ENCODE measurements at regions not wholly inside any gene's neighbourhood (a gene's known extent, or its start where the extent isn't known, plus 50 kb on each side); places are given as distances from the start of the nearest gene placed in this dataset.
A peak's percentile ranks its signal among the peaks of the same experiment; 100 is the strongest.

DNA sequence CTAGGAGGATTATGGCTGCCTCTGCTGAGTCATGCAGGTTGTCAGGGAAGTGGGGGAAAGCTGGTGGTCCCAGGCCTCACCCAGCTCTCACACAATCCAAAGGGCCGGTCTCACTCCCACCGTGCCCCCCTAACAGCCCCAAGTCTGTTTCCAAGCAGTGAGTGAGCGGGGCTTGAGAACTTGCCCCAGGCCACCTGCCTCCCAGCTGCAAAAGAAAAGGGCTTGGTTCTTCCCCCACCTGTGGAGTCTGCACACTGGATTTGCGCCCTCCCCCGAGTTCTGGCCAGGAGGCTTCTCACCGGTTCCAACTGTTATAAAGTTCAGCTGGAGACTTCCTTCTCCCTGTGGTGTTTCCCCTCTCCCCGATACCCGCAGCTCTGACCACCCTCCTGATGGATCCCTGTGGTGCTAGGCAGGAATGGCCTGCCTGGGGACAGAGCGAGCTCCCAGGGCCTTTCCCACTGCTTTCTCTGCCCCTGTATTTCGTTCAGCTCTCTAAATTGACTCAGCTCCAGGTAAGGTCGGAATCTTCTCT is 222.3 kb downstream of the BARHL2 start:
- no peak for DNase-seq (ENCODE audit: low spot score)

- no peak for DNase-seq (ENCODE audit: low spot score)
These were observed 228.7 kb downstream of the BARHL2 start for GRCh38 chr1:90488451-90488850.

GRCh38 chr1:90486996-90487395 is 230.1 kb downstream of the BARHL2 start:
- no peak for DNase-seq (ENCODE audit: low spot score)

DNA sequence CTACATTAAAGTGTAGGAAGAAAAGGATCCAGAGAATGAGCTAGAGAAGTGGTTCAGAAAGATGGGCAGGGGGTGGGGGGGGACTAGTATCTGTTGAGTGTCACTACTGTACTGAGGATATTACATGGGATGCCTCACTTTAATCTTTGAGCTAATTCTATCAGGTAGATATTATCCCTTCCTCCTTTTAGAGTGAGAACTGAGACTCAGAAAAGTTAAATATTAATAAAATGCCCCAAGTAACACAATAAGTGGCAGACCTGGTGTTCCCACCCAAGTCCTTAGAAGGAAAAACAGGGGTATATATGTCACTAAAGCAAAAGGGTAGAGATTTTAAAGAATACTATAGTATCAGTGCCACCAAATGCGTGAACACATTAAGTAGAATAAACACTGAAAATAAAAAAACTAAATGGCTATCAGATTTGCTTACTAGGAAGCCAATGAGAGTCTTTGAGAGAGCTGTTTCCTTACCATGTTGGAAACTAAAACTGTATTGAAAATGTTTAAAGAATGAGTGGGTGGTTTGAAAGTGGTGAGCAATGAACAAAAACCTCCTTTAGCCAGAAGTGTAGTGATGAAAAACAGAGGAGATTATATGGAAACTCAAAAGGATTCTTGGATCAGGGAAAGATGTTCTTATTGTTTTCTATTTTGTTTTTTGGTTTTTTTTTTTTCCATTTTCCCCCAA is 230.8 kb downstream of the BARHL2 start:
- DNase-seq (ENCODE audit: low spot score): no peak

- DNase-seq (ENCODE audit: low spot score): no peak
These were observed 236.7 kb downstream of the BARHL2 start for GRCh38 chr1:90480271-90480835.

DNA sequence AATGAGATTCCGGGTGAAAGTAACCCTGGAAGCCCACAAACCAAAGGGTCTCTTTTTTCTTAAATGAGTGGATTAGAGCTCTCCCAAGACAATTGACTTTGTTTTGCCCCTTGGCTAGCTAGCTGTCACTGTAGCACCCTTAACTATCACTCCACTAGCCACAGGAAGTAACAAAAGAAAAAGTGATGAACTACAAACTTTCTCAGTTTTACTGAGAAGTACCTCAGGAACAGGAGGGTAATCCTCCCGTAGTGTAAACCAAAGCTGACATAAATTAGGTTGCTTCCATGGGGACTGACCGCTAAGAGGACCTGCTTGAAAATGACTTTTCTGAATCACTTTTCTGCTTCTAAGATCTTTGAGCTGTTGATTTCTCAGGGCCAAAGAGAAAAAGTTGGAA is 240.1 kb downstream of the BARHL2 start:
- DNase-seq (ENCODE audit: low spot score): no peak

- DNase-seq (ENCODE audit: low spot score): no peak
These were observed 240.7 kb downstream of the BARHL2 start for GRCh38 chr1:90476411-90476810.

DNA sequence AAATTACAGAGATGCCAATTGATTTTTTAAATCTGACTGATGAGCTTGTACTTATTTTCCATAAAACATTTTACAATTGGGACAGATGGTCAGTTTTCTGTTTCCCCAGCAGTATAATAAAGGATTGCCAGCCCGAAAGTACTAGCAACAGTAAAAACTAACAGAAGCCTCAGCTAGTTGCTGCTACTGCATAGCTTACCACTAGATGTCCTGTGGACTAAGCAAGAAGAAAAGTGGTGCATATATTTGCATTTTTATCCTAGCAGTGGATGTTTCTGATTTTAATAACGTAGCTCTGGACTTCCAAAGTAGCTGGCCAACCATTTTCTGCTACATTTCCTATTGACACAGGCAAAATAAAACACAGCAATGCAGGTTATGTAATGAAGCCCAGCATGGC is 241.5 kb downstream of the BARHL2 start:
- peak; percentile 43 for DNase-seq (ENCODE audit: low spot score)

DNA sequence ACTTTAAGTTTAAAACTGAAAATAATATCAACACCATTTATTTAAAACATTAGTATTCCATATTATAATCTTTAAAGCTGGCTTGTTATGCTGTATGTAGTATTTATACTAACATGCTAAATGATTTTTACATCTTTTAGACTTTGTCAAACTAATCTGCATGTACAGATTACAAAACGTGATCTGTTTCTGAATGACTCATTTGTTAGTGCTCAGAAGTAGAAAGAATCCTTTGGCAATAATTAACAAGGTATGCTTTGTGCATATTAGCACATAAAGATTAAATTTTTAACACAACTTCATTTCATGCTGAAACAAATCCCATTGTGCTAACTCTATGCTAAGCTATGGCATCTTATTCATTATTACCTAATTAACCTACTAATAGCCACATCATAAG is 242.4 kb downstream of the BARHL2 start:
- DNase-seq (ENCODE audit: low spot score): no peak

GRCh38 chr1:90474158-90474557 is 242.9 kb downstream of the BARHL2 start:
- no peak for DNase-seq (ENCODE audit: low spot score)

GRCh38 chr1:90472775-90473174 is 244.3 kb downstream of the BARHL2 start:
- no peak for DNase-seq (ENCODE audit: low spot score)

- DNase-seq (ENCODE audit: low spot score): no peak
These were observed 257.5 kb downstream of the BARHL2 start for GRCh38 chr1:90459570-90459969.

- DNase-seq (ENCODE audit: low spot score): no peak
These were observed 259.1 kb downstream of the BARHL2 start for GRCh38 chr1:90457985-90458384.

- DNase-seq (ENCODE audit: low spot score): no peak
These were observed 264.6 kb downstream of the BARHL2 start for GRCh38 chr1:90452491-90452890.

DNA sequence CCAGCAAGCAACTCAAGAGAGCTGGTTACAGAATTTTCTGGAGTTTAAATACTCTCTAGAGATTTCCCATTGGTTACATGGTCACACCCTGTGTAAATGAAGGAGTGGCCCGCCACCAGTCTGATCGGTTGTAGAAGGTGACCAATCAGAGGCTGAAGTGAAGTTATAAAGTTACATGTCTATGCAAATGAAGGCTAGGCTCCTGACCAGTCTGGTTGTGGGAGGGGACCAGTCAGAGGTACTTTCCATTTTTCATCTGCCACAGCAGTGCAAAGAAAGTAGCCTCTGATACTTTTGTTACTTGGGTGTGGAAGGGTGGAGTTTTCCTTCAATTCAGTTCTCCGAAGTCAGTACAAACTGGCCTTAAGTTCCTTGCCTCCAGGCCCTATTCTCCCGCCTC is 273.7 kb downstream of the BARHL2 start:
- DNase-seq (ENCODE audit: low spot score): no peak

DNA sequence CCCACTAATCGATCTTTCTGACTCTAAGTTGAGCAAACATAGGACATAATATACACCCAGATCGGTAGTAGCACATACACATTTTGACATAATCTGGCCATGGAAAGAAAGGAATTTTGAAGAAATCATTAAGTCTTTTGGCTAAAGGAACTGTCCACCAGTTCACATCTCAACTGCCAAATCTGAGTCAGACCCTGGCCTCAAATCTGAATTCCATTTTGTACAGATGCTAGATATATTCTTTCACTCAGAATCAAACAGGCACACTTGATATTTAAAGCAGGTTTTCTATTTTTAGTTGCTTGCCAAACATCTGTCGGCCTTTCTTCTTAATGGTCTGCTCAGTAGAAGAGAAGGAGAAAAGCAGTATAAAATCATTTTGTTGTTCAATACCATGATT is 281.8 kb downstream of the BARHL2 start:
- DNase-seq (ENCODE audit: low spot score): no peak

- peak; percentile 12 for DNase-seq (ENCODE audit: low spot score)
These were observed 282.6 kb downstream of the BARHL2 start for GRCh38 chr1:90434460-90434859.

GRCh38 chr1:90417126-90417525 is 300.0 kb downstream of the BARHL2 start:
- no peak for DNase-seq (ENCODE audit: low spot score)

DNA sequence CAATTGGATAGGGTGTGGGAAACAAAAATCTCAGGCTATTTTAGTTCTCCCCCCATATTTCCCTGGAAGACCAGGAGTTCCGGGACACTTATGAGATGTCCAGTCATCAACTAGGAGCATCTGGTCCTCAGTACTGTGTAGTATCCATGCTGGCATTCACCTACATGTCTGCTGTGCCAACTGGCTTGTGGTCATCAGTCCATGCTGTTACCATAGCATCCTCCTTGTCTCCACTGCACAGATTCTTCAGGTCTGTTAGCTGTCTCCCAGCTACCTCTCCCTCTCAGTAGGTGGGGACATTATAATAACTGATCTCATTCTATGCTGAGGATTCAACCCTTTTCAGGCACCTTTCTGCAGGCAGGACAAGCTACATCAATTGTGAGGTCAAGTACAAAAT is 302.9 kb downstream of the BARHL2 start:
- no peak for DNase-seq (ENCODE audit: low spot score)

- no peak for DNase-seq (ENCODE audit: low spot score)
These were observed 303.6 kb downstream of the BARHL2 start for GRCh38 chr1:90413519-90413918.

- no peak for DNase-seq (ENCODE audit: low spot score)
These were observed 304.5 kb downstream of the BARHL2 start for GRCh38 chr1:90412563-90412962.

DNA sequence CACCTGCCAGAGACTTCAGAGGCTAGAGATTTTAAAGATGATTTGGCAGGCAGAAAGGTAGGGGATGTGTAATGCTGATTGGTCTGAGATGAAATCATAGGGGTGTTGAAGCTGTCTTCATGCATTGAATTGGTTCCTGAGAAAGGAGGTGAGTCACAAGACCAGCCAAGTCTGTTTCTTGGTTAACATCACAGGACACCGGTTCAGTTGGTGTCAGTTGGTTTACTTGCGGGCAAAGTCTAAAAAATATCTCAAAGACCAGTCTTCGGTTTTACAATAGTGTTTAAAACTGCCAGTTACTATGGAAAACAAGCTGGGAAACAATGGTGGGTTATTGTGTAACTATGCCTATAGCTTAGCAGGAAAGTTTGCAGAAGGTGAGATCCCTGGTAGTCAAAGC is 305.9 kb downstream of the BARHL2 start:
- DNase-seq (ENCODE audit: low spot score): no peak

- DNase-seq (ENCODE audit: low spot score): no peak
These were observed 309.4 kb downstream of the BARHL2 start for GRCh38 chr1:90407737-90408136.

DNA sequence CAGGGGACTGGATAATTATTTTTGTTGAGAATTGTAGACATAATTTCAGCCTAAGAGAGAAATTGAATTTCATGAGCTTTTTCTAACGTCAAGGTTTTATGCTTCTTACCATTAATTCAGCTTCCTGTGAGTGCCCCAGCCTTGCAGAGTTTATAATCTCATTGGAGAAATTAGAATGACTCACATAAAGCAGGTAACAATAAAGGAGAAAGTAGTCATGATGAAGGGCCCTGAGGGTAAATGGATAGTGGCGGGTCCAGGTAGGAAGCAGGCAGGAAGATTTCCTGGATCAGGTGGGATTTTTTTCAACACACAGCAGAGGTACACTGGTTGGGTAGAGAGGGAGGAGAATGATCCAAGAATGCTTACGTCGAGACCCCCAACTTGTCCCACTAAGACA is 311.4 kb downstream of the BARHL2 start:
- no peak for DNase-seq (ENCODE audit: low spot score)

All from RKO (cell line).